Skin of body (tissue), 1 donor: ENCODE measurements at regions not wholly inside any gene's neighbourhood (a gene's known extent, or its start where the extent isn't known, plus 50 kb on each side); places are given as distances from the start of the nearest gene placed in this dataset.
"Not testable (repeated sequence)": the region's sequence is repeated elsewhere in the genome, so short reads cannot be mapped to it uniquely, and the experiment has no call there.

Experiments
- DNase-seq: peaks from one replicate; lab custom pipeline; 2025; lab: John Stamatoyannopoulos, UW

DNA sequence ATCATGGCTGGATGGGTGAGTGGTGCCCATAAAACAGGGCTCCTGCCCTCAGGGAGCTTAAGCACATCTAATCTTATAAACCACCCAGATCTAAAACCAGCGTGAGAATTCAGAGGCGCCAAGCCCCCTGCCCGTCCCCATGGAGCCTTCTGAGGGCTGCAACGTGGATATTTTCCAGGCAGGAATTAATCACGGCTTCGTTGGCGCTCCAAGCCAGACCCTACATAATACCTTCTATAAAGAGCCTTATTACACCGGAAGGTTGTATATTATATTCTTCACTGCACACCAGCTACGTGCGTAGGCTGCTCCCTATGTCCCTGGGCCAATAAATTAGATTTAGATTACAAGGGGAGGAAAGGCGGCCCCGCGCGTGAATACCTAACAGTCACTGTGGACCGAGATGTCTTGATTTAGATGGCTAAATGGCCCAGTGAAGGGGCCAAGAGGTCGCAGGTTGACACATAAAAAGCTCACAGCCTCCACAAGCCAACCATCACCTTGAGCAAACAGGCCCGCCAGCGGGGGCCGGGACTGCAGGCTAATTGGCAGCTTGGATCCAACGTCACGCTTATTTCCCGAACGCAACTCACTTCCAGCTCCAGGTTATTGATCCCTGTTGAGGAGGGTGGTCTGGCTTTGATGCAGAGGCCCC lies 64.7 kb upstream of the APCDD1L start:
- DNase-seq, result no peak

DNA sequence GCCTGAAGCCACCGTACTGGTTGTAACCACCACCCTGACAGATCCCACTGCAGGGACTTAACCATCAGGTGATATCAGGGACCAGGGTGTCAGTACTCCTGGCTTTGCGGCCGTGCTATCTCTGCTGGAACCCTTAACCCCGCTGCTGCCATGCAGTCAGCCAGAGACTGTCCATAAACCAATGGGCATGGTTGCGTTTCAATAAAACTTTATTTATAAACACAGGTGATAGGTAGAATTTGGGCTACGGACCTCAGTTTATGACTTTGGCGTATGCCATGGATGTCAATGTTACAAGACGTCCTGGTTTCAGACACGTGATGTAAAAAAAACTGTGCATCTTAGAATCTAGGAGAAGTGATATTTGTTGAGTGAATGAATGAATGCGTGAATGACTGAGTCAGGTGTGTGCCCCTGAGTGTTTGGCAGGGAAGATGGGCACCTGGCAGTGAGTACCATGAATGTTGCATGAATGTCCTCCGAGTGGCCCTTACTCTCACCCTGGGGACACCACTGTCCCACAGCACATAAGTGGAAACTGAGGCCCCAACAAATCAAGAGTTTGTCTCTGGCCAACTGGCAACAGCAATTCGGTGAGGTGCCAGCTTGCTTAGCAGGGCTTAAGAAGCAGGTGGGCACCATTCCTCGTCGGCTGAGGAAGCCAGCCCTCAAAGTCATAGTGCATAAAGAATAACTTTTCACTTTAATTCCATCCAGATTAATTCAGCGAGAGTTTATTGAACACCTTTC lies 64.0 kb upstream of the APCDD1L start:
- DNase-seq, result no peak

DNA sequence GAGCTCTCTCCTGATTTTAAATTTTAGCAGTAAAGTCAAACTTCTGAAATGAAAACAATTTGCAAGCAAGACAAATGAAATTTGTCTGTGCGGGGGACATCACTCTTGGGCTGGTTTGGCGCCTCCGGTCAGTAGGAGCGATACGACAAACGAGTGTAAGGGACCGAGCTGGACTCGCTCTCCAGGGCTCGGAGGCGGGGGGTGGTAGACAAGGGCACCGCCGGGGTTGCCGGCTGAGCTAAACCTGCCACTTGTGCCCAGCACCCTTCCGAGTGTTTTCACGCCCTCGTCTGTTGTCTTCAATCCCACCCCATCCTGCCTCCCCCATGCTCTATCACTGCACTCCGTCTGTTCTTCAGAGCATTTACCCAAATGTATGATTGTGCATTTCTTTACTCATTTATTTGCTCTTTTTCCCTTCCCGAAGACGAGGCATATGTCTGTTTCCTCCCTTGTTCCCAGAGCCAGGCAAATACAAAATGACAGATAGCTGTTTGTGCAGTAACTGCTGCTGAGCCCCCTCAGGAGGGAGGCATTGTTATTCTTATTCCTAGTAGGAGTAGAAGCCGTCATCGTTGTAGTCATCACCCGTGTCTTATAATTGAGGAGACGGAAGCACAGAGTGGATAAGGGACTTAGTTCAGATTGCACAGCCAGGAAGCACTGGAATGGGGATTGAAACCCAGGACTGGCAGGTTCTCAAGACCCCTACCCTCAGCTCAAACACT lies 62.8 kb upstream of the APCDD1L start:
- no peak for DNase-seq

DNA sequence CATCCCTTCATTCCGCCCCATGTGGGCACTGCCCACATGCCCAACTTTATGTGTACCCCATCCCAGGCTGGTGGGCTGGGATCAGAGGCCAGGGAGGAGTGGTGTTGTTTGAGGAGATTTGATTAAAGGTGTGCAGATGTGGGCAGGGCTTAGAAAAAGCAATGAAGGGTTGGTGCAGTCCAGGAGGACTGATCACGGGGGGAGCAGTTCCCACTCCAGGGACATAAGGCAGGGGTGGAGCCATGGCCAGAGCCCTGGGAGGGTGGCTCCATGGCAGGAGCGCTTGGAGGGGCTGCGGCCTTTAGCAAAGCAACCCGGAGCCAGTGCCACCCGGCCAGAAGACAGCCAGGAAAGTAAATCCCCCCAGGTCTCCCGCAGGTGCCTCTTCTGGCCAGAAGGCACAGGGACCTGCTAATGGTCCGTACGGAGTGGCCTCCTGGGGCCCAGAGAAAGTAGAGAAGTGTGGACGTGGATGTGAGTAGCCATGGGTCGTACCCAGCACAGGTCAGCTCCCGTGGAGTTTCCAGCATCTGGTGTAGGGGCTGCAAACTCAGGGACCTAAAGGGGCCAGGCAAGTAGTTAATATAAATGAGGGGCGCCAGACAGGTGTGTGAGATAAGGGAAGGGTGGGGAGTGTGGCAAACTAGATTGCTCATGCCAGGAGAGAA lies 62.1 kb upstream of the APCDD1L start:
- no peak for DNase-seq

GRCh38 chr20:58576603-58576970 lies 61.4 kb upstream of the APCDD1L start:
- no peak for DNase-seq

DNA sequence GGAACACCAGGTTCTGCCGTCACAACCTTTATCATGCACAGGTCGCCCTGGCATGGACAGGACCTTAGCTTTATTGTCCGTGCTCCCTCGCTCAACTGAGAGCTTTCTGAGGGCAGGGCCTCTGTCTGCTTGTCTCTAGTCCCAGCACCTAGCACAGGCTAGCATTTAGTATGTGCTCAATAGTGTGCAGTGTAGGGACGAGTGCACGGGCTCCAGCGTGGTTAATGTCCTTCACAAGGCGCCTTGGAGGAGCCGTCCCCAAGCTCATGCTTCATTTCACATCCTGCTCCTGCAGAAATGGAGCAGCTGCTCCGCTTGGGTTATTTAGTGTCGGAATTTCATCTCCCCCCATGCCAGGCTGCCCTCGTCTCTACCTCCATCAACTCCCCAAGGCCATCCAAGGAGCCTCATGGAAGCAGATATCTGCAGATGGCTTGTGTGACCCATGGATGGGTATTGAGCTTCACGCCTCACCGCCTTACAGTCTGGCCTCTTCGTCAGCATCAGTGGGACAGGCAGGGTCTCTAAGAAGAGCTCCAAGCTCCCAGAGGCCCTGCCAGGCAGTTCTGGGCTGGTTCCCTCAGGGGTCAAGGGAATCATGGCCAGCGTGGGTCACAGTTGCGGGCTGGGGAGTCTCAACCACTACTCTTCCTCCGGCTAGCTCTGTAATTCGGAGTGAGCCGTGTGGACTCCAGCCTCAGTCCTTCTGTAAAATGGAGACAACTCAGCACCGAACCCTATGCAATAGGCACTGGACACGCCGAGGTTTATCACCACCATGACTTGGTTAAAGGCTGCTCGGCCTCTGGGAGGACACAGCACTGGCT lies 60.8 kb upstream of the APCDD1L start:
- no peak for DNase-seq

DNA sequence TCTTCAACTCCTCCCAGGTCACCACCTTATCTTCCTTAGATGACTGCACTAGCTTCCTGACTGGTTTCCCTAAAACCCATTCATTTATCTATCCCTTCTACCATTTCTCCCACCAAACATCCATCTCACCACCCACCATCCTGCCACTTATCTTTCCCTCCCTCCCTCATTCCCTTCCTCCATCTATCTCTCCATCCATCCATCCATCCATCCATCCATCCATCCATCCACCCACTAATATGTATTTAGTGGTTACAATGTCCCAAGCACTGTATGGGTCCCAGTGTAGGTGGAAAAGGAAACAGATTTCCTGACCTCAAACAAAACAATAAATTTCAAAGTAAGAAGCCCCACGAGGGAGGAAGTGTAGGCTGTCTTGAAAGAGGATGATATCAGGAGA lies 59.3 kb upstream of the APCDD1L start:
- no peak for DNase-seq

GRCh38 chr20:58573986-58574385 lies 58.8 kb upstream of the APCDD1L start:
- DNase-seq, result no peak

- DNase-seq, result no peak
Measured at GRCh38 chr20:58573257-58573656, 58.1 kb upstream of the APCDD1L start.

- not testable (repeated sequence) for DNase-seq
Measured at GRCh38 chr20:58572428-58572763, 57.2 kb upstream of the APCDD1L start.

DNA sequence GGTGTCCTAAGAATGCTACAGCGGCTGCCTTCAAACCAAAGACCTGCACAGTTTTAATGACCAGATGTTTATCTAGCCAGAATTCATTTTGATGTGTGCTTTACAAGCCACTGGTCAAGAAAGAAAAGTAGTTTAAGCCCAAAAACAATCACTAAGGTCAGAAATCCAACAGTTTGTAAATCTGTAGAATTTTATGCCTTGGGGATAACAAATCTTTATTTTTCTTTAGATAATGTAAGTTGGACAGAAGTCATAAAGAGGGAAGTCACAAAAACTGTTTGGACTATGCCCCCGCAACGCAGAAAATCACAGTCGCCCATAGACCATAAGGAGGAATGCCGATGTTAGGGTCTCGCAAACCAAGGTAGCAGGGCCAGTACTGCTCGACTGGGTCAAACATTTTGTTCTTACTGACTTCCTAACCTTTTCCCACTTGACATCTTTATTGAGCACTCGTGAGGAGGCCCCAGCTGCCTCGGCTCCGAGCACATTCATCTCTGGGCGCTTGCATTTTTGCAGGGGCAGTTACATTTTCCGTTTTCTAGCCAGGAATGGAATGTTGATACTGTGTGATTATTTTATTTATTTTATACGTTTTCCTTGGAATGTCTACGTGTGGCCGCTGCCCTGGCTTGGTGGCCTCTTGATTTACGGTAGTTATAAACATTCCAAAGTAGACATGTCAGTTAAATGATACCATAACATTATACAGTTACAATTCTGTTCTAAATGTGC lies 56.7 kb upstream of the APCDD1L start:
- DNase-seq, result peak; percentile 11

DNA sequence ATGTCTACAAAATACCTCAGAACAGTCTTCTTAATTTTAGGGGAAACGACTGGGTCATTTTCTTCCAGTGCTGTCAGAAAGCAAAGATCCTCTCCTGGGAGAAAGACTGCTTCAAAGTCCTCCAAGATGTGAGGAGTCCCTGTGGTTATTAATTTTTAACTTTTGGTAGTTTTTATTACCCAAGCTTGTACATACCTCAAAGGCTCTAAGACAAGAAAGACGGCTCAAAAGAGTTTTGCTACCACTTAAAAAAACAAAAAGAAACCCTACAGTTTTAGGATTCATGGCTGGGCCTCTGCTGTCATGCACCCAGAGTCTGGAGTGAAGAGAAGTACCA lies 56.1 kb upstream of the APCDD1L start:
- no peak for DNase-seq

DNA sequence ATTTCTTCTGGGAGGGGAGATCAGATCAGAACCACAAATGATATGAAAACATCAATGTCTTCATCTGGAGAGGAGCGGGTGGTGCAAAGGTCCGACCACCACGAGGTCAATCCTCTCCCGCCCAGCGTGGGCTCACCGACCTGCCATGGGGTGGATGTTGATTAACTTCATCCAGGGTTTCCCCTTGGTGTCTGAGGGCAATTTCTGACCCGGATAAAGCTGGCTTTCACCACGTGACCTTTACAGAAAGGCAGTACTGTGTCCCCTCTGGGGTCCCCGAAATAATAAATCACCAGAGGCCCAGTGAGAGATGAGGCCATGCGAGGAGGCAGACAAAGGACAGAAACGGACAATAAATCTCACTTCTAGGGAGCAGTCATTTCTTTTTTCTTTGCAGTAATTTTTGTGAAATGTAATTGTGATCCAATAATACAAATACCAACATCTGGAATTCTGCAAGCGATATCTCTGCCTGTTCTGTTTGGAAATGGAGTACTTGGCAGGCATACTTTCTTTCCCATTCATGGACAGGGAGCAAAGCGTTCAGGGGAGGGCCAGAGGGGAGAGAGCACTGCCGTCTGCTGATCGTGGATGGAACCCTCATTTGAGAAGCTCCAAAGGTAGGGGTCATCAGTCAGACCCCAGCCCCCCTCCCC lies 55.1 kb upstream of the APCDD1L start:
- peak; percentile 76 for DNase-seq

DNA sequence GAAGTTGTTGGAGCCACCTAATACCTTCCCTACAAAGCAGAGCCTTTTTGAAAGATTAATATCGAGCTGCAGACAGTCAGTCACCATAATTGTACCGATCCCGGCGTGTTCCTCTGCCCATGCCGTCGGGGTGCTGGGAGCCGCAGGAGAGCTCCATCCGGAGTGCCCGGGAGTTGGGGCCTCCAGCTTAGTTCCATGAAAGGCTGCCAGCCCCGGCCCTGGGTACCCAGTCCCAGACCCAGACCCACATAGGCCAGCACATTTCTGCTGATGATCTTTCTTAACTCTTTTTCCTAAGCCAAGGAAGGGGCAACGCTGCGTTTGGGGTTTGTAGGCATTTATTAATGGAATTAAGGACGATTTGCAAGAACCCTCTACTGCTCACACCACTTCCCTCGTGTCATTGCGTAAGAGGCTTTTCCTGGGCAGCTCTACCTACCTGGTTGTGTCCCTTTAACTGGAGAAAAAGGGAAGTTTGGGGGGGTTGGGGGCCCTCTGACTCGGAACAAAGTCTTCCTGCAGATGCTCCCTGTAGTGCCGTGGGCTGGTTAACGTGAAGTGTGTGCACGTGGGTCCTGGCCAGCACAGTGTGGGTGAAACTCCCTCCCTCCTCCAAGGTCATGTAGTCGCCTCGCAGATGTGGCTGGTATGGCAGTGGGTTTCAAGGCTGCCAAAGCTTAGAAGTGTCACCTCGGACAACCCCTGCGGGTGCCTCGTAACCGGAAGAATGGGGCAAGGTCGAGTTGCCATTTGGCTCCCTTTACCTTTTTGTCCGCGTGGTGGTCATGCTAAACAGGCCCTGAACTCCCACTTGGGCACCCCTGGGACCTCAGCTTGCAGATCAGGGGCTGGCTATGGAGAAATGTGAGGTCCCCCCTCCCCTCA lies 54.3 kb upstream of the APCDD1L start:
- no peak for DNase-seq

- peak; percentile 55 for DNase-seq
Measured at GRCh38 chr20:58568483-58569240, 53.5 kb upstream of the APCDD1L start.

- peak; percentile 56 for DNase-seq
Measured at GRCh38 chr20:58568126-58568482, 52.9 kb upstream of the APCDD1L start.

- no peak for DNase-seq
Measured at GRCh38 chr20:58567437-58567836, 52.2 kb upstream of the APCDD1L start.

GRCh38 chr20:58566981-58567380 lies 51.8 kb upstream of the APCDD1L start:
- DNase-seq, result no peak
